H1 (cell line): ENCODE measurements at regions not wholly inside any gene's neighbourhood (a gene's known extent, or its start where the extent isn't known, plus 50 kb on each side); places are given as distances from the start of the nearest gene placed in this dataset.

ENCODE experiments used
- CTCF ChIA-PET: fragments of 300-600 bp; sonication (Branson Sonifier 250); formaldehyde crosslinking; loops from one replicate; lab custom pipeline; 2021; ENCODE audit not compliant: partially characterized antibody; lab: Charles Lee
- POLR2A ChIA-PET: fragments of 300-600 bp; sonication (Branson Sonifier 250); formaldehyde crosslinking; loops from one replicate; lab custom pipeline; 2021; ENCODE audit warnings: inconsistent platforms; ENCODE audit not compliant: partially characterized antibody; lab: Charles Lee
- DNase-seq, 2 experiments: peaks; one replicate each; pipeline versions ENCODE4 v3.0.0 to v3.0.0-alpha.2; 2010 to 2022; ENCODE audit warnings: low spot score in 2 of 2, low read depth in 1 of 2, mixed read lengths in 1 of 2
- FAIRE-seq: peaks from 2 replicates; lab custom pipeline; 2011; peaks lifted over from hg19 to GRCh38; lab: Jason Lieb, UNC
- H2AFZ ChIP-seq: 2 replicates; pipeline ENCODE4 v1.8.1; 2012; ENCODE audit warnings: low read length, inconsistent platforms
- H2AK5ac ChIP-seq: 2 replicates; pipeline ENCODE4 v1.6.1; 2013; ENCODE audit warnings: low read depth, low read length
- H2BK120ac ChIP-seq: replicated peaks from 2 replicates; pipeline ENCODE3; 2013; ENCODE audit warnings: low read depth, low read length, inconsistent platforms
- H2BK12ac ChIP-seq: 2 replicates; pipeline ENCODE4 v1.6.1; 2013; ENCODE audit warnings: low read depth, low read length
- H2BK15ac ChIP-seq: 2 replicates; pipeline ENCODE4 v1.6.1; 2013; ENCODE audit warnings: low read length
- H2BK20ac ChIP-seq: 2 replicates; pipeline ENCODE4 v1.6.1; 2013; ENCODE audit warnings: low read length
- H2BK5ac ChIP-seq: 2 replicates; pipeline ENCODE4 v1.6.1; 2013; ENCODE audit warnings: low read depth, low read length
- H3K14ac ChIP-seq: 2 replicates; pipeline ENCODE4 v1.6.1; 2013; ENCODE audit warnings: inconsistent platforms; ENCODE audit not compliant: insufficient read length
- H3K18ac ChIP-seq: 2 replicates; pipeline ENCODE4 v1.6.1; 2013; ENCODE audit warnings: low read length; ENCODE audit errors: extremely low read depth
- H3K23ac ChIP-seq: 2 replicates; pipeline ENCODE4 v1.6.1; 2013; ENCODE audit warnings: inconsistent platforms; ENCODE audit not compliant: insufficient read length
- H3K23me2 ChIP-seq: 2 replicates; pipeline ENCODE4 v1.6.1; 2013; ENCODE audit warnings: low read depth, low read length
- H3K27ac ChIP-seq: 2 replicates; pipeline ENCODE4 v1.6.1; 2011; ENCODE audit warnings: low read depth, low read length, inconsistent platforms
- H3K27me3 ChIP-seq, 4 experiments: replicated peaks in 1 of 4; 1 replicate in 1 of 4; 2 replicates in 3 of 4; pipeline versions ENCODE4 v1.6.1 to v1.8.1; 2011 to 2013; ENCODE audit warnings: low read length in 3 of 4, mild to moderate bottlenecking in 3 of 4, inconsistent platforms in 2 of 4, mixed read lengths in 2 of 4, moderate library complexity in 1 of 4; ENCODE audit not compliant: control insufficient read depth in 3 of 4, insufficient read depth in 3 of 4; ENCODE audit errors: extremely low read depth in 1 of 4
- H3K36me3 ChIP-seq, 4 experiments: 2 replicates each; pipeline versions ENCODE4 v1.6.1 to v1.8.1; 2011 to 2013; ENCODE audit warnings: mild to moderate bottlenecking in 4 of 4, low read length in 3 of 4, moderate library complexity in 2 of 4, control low read depth in 1 of 4, inconsistent platforms in 1 of 4; ENCODE audit not compliant: insufficient read depth in 4 of 4, control insufficient read depth in 2 of 4
- H3K4ac ChIP-seq: replicated peaks from 2 replicates; pipeline ENCODE3; 2013; ENCODE audit warnings: low read length, low read depth, mixed read lengths, inconsistent platforms; ENCODE audit not compliant: insufficient read length
- H3K4me1 ChIP-seq, 4 experiments: replicated peaks in 1 of 4; 1 replicate in 1 of 4; 2 replicates in 3 of 4; pipeline versions ENCODE4 v1.6.1 to v1.8.1; 2011 to 2013; ENCODE audit warnings: low read length in 3 of 4, inconsistent platforms in 2 of 4, mixed read lengths in 1 of 4; ENCODE audit not compliant: insufficient read depth in 4 of 4, control insufficient read depth in 3 of 4
- H3K4me2 ChIP-seq, 2 experiments: 2 replicates each; pipeline versions ENCODE4 v1.6.1 to v1.8.1; 2011 to 2013; ENCODE audit warnings: low read depth in 2 of 2, low read length in 2 of 2, control low read depth in 1 of 2, inconsistent platforms in 1 of 2, mild to moderate bottlenecking in 1 of 2; ENCODE audit not compliant: insufficient read depth in 1 of 2
- H3K4me3 ChIP-seq, 4 experiments: fragments of 200-600, 300-600 bp in 1 of 4; sonication (generic), shearing (Covaris generic), sonication (Bioruptor Twin) in 1 of 4; 2 replicates each; pipeline versions ENCODE4 v1.5.1 to v1.8.1; 2011 to 2016; ENCODE audit warnings: low read length in 4 of 4, low read depth in 3 of 4, control low read depth in 2 of 4, inconsistent platforms in 2 of 4, mild to moderate bottlenecking in 2 of 4, mixed read lengths in 1 of 4, moderate library complexity in 1 of 4; ENCODE audit not compliant: insufficient read depth in 2 of 4; ENCODE audit errors: extremely low read depth in 1 of 4
- H3K56ac ChIP-seq: replicated peaks from 2 replicates; pipeline ENCODE3; 2013; ENCODE audit warnings: low read depth, mild to moderate bottlenecking, mixed read lengths, low read length, inconsistent platforms; ENCODE audit not compliant: insufficient read length
- H3K79me1 ChIP-seq: 2 replicates; pipeline ENCODE4 v1.6.1; 2013; ENCODE audit warnings: low read depth, low read length, control low read depth
- H3K79me2 ChIP-seq, 2 experiments: 2 replicates each; pipeline versions ENCODE4 v1.6.1 to v1.8.1; 2012 to 2013; ENCODE audit warnings: low read length in 2 of 2, mild to moderate bottlenecking in 2 of 2, inconsistent platforms in 1 of 2; ENCODE audit not compliant: insufficient read depth in 2 of 2, control insufficient read depth in 1 of 2
- H3K9ac ChIP-seq, 4 experiments: replicated peaks in 1 of 4; 1 replicate in 1 of 4; 2 replicates in 3 of 4; pipeline versions ENCODE4 v1.6.1 to v1.8.1; 2011 to 2013; ENCODE audit warnings: low read depth in 3 of 4, low read length in 3 of 4, control low read depth in 2 of 4, mild to moderate bottlenecking in 2 of 4, moderate library complexity in 2 of 4, inconsistent platforms in 1 of 4; ENCODE audit errors: extremely low read depth in 1 of 4
- H3K9me3 ChIP-seq, 2 experiments: 2 replicates each; pipeline versions ENCODE4 v1.6.1 to v1.8.1; 2012 to 2013; ENCODE audit warnings: mild to moderate bottlenecking in 2 of 2, moderate library complexity in 2 of 2, control low read depth in 1 of 2, inconsistent platforms in 1 of 2, low read depth in 1 of 2, low read length in 1 of 2, mixed read lengths in 1 of 2; ENCODE audit not compliant: insufficient read depth in 2 of 2
- H4K20me1 ChIP-seq, 2 experiments: replicated peaks in 1 of 2; 2 replicates each; pipeline versions ENCODE3 to v1.8.1; 2011 to 2013; ENCODE audit warnings: inconsistent platforms in 2 of 2, low read length in 2 of 2, mild to moderate bottlenecking in 1 of 2; ENCODE audit not compliant: insufficient read depth in 2 of 2, control insufficient read depth in 1 of 2
- H4K5ac ChIP-seq: 2 replicates; pipeline ENCODE4 v1.6.1; 2013; ENCODE audit warnings: low read length, low read depth, mixed read lengths, inconsistent platforms; ENCODE audit not compliant: insufficient read length
- H4K8ac ChIP-seq: 2 replicates; pipeline ENCODE4 v1.8.0; 2013; ENCODE audit warnings: mild to moderate bottlenecking, moderate library complexity, low read length, inconsistent platforms; ENCODE audit not compliant: insufficient read depth; ENCODE audit errors: extremely low read depth
- H4K91ac ChIP-seq: replicated peaks from 2 replicates; pipeline ENCODE3; 2013; ENCODE audit warnings: low read length, mixed read lengths, inconsistent platforms; ENCODE audit not compliant: insufficient read length
- ASH2L ChIP-seq: fragments of 200-600, 300-600 bp; sonication (generic); IDR thresholded peaks from one replicate; pipeline ENCODE4 v1.7.1; 2017; ENCODE audit warnings: low read length
- BACH1 ChIP-seq: IDR thresholded peaks from 2 replicates; pipeline ENCODE4 v1.6.1; 2012; ENCODE audit warnings: low read length, improper control_type of control experiment
- BRCA1 ChIP-seq: IDR thresholded peaks from 2 replicates; pipeline ENCODE4 v1.6.1; 2012; ENCODE audit warnings: low read depth, low read length, improper control_type of control experiment
- CBX8 ChIP-seq: fragments of 300-800, 300-1000 bp; sonication (generic); IDR thresholded peaks from 2 replicates; pipeline ENCODE4 v1.7.1; 2016; ENCODE audit warnings: low read depth, low read length, borderline replicate concordance
- HDAC2 ChIP-seq, 2 experiments: fragments of 300-600 bp in 1 of 2; sonication (generic) in 1 of 2; IDR thresholded peaks; 2 replicates each; pipeline ENCODE4 v1.6.1; 2011 to 2012; ENCODE audit warnings: low read depth in 2 of 2, low read length in 2 of 2, mild to moderate bottlenecking in 2 of 2, moderate library complexity in 2 of 2, borderline replicate concordance in 1 of 2, inconsistent platforms in 1 of 2
- HDAC6 ChIP-seq: IDR thresholded peaks from one replicate; pipeline ENCODE4 v1.7.1; 2012; ENCODE audit warnings: low read depth, mild to moderate bottlenecking, inconsistent platforms, low read length, moderate library complexity
- JUND ChIP-seq: IDR thresholded peaks from 2 replicates; pipeline ENCODE4 v1.6.1; 2011; ENCODE audit warnings: mild to moderate bottlenecking, improper control_type of control experiment, low read length
- NANOG ChIP-seq: IDR thresholded peaks from 2 replicates; pipeline ENCODE4 v1.6.1; 2011; ENCODE audit warnings: low read length, low read depth, mild to moderate bottlenecking, inconsistent platforms; ENCODE audit not compliant: insufficient read depth, poor library complexity, severe bottlenecking
- POLR2A ChIP-seq, 2 experiments: IDR thresholded peaks; 1 replicate in 1 of 2; 2 replicates in 1 of 2; pipeline ENCODE4 v1.6.1; 2011; ENCODE audit warnings: low read depth in 2 of 2, low read length in 2 of 2, mild to moderate bottlenecking in 2 of 2; ENCODE audit errors: control extremely low read depth in 1 of 2
- SAP30 ChIP-seq: fragments of 300-600 bp; sonication (generic); IDR thresholded peaks from 2 replicates; pipeline ENCODE4 v1.7.1; 2012; ENCODE audit warnings: low read length, moderate library complexity, mild to moderate bottlenecking, inconsistent platforms; ENCODE audit not compliant: insufficient read depth, insufficient replicate concordance
- SP2 ChIP-seq: IDR thresholded peaks from 2 replicates; pipeline ENCODE4 v1.6.1; 2012; ENCODE audit warnings: mild to moderate bottlenecking, low read length, inconsistent platforms
- TAF1 ChIP-seq: IDR thresholded peaks from 2 replicates; pipeline ENCODE4 v1.6.1; 2011; ENCODE audit warnings: mild to moderate bottlenecking, low read depth, low read length
- TBP ChIP-seq: IDR thresholded peaks from 2 replicates; pipeline ENCODE4 v1.6.1; 2011; ENCODE audit warnings: low read depth, low read length, improper control_type of control experiment
- WGBS, 2 experiments: shearing (Covaris generic) in 1 of 2; methylation state at CpG; one replicate each; pipeline versions ENCODE4 v1.1.6 to v1.1.7; 2013 to 2015; ENCODE audit warnings: low lambda C conversion rate in 2 of 2, mixed read lengths in 2 of 2, inconsistent platforms in 1 of 2, low coverage in 1 of 2, missing lambda C conversion rate in 1 of 2; ENCODE audit not compliant: insufficient replicate concordance in 2 of 2, insufficient coverage in 1 of 2, insufficient read length in 1 of 2; ENCODE audit errors: extremely low coverage in 1 of 2, missing lambda C conversion rate in 1 of 2; 5-methylcytosine and 5-hydroxymethylcytosine counted together
- TF ChIP-seq, protein P1 (sequence below): IDR thresholded peaks from 2 replicates; pipeline ENCODE4 v1.6.1; 2011; ENCODE audit warnings: low read depth, mild to moderate bottlenecking, low read length; ENCODE audit not compliant: insufficient read depth

- Histone ChIP-seq H4K20me1 (no peaks in the 10 kb centered on the region), H3K9me3 (no peaks in the 10 kb centered on the region), H2AK5ac (no peak overlapping the region), H2BK120ac (no peak overlapping the region), H3K4me3 (no peak overlapping the region), H4K8ac (no peak overlapping the region), H3K27me3 (no peaks in the 10 kb centered on the region), H3K79me2 (no peaks in the 10 kb centered on the region), H2BK15ac (no peak overlapping the region), H3K36me3 (no peaks in the 10 kb centered on the region), H2BK5ac (no peak overlapping the region), H3K4ac (no peak overlapping the region), H3K79me1 (no peaks in the 10 kb centered on the region), H2BK12ac (no peak overlapping the region), H3K4me2 (no peak overlapping the region), H3K23ac (no peak overlapping the region), H3K4me1 (no peaks in the 10 kb centered on the region), H4K91ac (no peak overlapping the region), H3K14ac (no peak overlapping the region), H3K18ac (no peak overlapping the region), H3K9ac (no peak overlapping the region), H3K23me2 (no peaks in the 10 kb centered on the region; the same call in 1 of the 2 replicates), H3K27ac (no peak overlapping the region), H4K5ac (no peak overlapping the region), H2BK20ac (no peak overlapping the region), H3K56ac (no peak overlapping the region), H2AFZ (no peak overlapping the region)
- 94% methylated on average over 1 of the region's 1 CpG; no CpG with 5 or more reads in 1 of the 2 experiments for WGBS, 2 experiments
- ChIA-PET POLR2A (no interaction called here), CTCF (no interaction called here)
- FAIRE-seq: no peak
- DNase-seq: no peak
- TF ChIP-seq BACH1: no peak
- no peak for TF ChIP-seq HDAC2 (IDR thresholded peaks at IDR 0.05; ENCODE audit: borderline replicate concordance in 1 of 2, low read depth in 2 of 2, low read length in 2 of 2)
- no peak for TF ChIP-seq TBP
- TF ChIP-seq HDAC6: no peak
- no peak for TF ChIP-seq POLR2A (IDR thresholded peaks at IDR 0.05; ENCODE audit: control extremely low read depth in 1 of 2, low read depth in 2 of 2, low read length in 2 of 2)
- TF ChIP-seq, protein P1, sequence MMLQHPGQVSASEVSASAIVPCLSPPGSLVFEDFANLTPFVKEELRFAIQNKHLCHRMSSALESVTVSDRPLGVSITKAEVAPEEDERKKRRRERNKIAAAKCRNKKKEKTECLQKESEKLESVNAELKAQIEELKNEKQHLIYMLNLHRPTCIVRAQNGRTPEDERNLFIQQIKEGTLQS: no peak
- no peak for TF ChIP-seq SP2
- no peak for TF ChIP-seq ASH2L
- TF ChIP-seq CBX8: no peak
- no peak for TF ChIP-seq BRCA1
- no peak for TF ChIP-seq TAF1
- no peak for TF ChIP-seq NANOG
- TF ChIP-seq JUND: no peak
- TF ChIP-seq SAP30: no peak
These were observed 285.3 kb upstream of the NOX3 start for GRCh38 chr6:155740781-155741399.
